H9 (cell line): ENCODE measurements at regions not wholly inside any gene's neighbourhood (a gene's known extent, or its start where the extent isn't known, plus 50 kb on each side); places are given as distances from the start of the nearest gene placed in this dataset.

Experiments
- DNase-seq: peaks from one replicate; pipeline ENCODE4 v3.0.0-alpha.2; 2017
- H2AFZ ChIP-seq: one replicate; pipeline ENCODE4 v1.6.1; 2013; ENCODE audit warnings: mild to moderate bottlenecking, low read length, control low read depth, moderate library complexity
- H2AK5ac ChIP-seq: 2 replicates; pipeline ENCODE4 v1.6.1; 2013; ENCODE audit warnings: low read length, control low read depth, mixed read lengths; ENCODE audit not compliant: insufficient read length
- H2BK120ac ChIP-seq: one replicate; pipeline ENCODE4 v1.6.1; 2013; ENCODE audit warnings: low read depth, mild to moderate bottlenecking, low read length, control low read depth, inconsistent platforms; ENCODE audit not compliant: poor library complexity, severe bottlenecking
- H2BK12ac ChIP-seq: 2 replicates; pipeline ENCODE4 v1.6.1; 2013; ENCODE audit warnings: low read length, control low read depth, mixed read lengths, low read depth; ENCODE audit not compliant: insufficient read length
- H2BK15ac ChIP-seq: 2 replicates; pipeline ENCODE4 v1.6.1; 2013; ENCODE audit warnings: low read depth, low read length, control low read depth
- H2BK20ac ChIP-seq: one replicate; pipeline ENCODE4 v1.6.1; 2013; ENCODE audit warnings: low read depth, mild to moderate bottlenecking, low read length, control low read depth, inconsistent platforms; ENCODE audit not compliant: poor library complexity, severe bottlenecking
- H2BK5ac ChIP-seq: 2 replicates; pipeline ENCODE4 v1.6.1; 2013; ENCODE audit warnings: low read length, control low read depth, mixed read lengths; ENCODE audit not compliant: insufficient read length
- H3K14ac ChIP-seq: 2 replicates; pipeline ENCODE4 v1.6.1; 2013; ENCODE audit warnings: low read length, control low read depth; ENCODE audit not compliant: insufficient read depth
- H3K18ac ChIP-seq: 2 replicates; pipeline ENCODE4 v1.6.1; 2013; ENCODE audit warnings: low read depth, mild to moderate bottlenecking, mixed read lengths, low read length, control low read depth; ENCODE audit not compliant: insufficient read length
- H3K23ac ChIP-seq: 2 replicates; pipeline ENCODE4 v1.6.1; 2013; ENCODE audit warnings: low read length, control low read depth, mixed read lengths, low read depth; ENCODE audit not compliant: insufficient read length
- H3K23me2 ChIP-seq: 2 replicates; pipeline ENCODE4 v1.6.1; 2013; ENCODE audit warnings: low read depth, mild to moderate bottlenecking, mixed read lengths, low read length, control low read depth; ENCODE audit not compliant: insufficient read length, poor library complexity, severe bottlenecking
- H3K27ac ChIP-seq: 2 replicates; pipeline ENCODE4 v1.5.1; 2013; ENCODE audit warnings: low read length, control low read depth, mixed read lengths, low read depth; ENCODE audit not compliant: insufficient read length
- H3K27me3 ChIP-seq: 2 replicates; pipeline ENCODE4 v1.6.1; 2013; ENCODE audit warnings: low read length, control low read depth, inconsistent platforms; ENCODE audit not compliant: insufficient read depth
- H3K4ac ChIP-seq: 2 replicates; pipeline ENCODE4 v1.6.1; 2013; ENCODE audit warnings: low read depth, mild to moderate bottlenecking, control low read depth, inconsistent platforms, low read length, moderate library complexity
- H3K4me1 ChIP-seq: 2 replicates; pipeline ENCODE4 v1.6.1; 2013; ENCODE audit warnings: low read length, control low read depth, inconsistent platforms; ENCODE audit not compliant: insufficient read depth
- H3K4me2 ChIP-seq: 2 replicates; pipeline ENCODE4 v1.6.1; 2013; ENCODE audit warnings: low read length, control low read depth, mixed read lengths; ENCODE audit not compliant: insufficient read length, insufficient read depth
- H3K56ac ChIP-seq: 2 replicates; pipeline ENCODE4 v1.6.1; 2013; ENCODE audit warnings: low read depth, mild to moderate bottlenecking, mixed read lengths, low read length, control low read depth; ENCODE audit not compliant: insufficient read length
- H3K79me1 ChIP-seq: 2 replicates; pipeline ENCODE4 v1.6.1; 2013; ENCODE audit warnings: low read depth, mild to moderate bottlenecking, moderate library complexity, low read length, control low read depth, inconsistent platforms; ENCODE audit not compliant: insufficient read depth, poor library complexity, severe bottlenecking
- H3K79me2 ChIP-seq: 2 replicates; pipeline ENCODE4 v1.6.1; 2013; ENCODE audit warnings: low read length, control low read depth, inconsistent platforms; ENCODE audit not compliant: insufficient read depth
- H3K9ac ChIP-seq: 2 replicates; pipeline ENCODE4 v1.6.1; 2013; ENCODE audit warnings: low read length, control low read depth, mixed read lengths; ENCODE audit not compliant: insufficient read length; ENCODE audit errors: extremely low read depth
- H3K9me3 ChIP-seq: one replicate; pipeline ENCODE4 v1.6.1; 2013; ENCODE audit warnings: low read depth, low read length, inconsistent platforms; ENCODE audit not compliant: control insufficient read depth
- H3T11ph ChIP-seq: one replicate; pipeline ENCODE4 v1.6.1; 2013; ENCODE audit warnings: mild to moderate bottlenecking, low read length, control low read depth, inconsistent platforms
- H4K20me1 ChIP-seq: one replicate; pipeline ENCODE4 v1.6.1; 2013; ENCODE audit not compliant: control insufficient read depth, insufficient read length, insufficient read depth
- H4K5ac ChIP-seq: 2 replicates; pipeline ENCODE4 v1.6.1; 2013; ENCODE audit warnings: low read depth, mild to moderate bottlenecking, mixed read lengths, low read length, control low read depth; ENCODE audit not compliant: insufficient read length
- H4K8ac ChIP-seq: replicated peaks from 2 replicates; pipeline ENCODE4 v1.6.1; 2013; ENCODE audit warnings: low read length, control low read depth, mixed read lengths, low read depth; ENCODE audit not compliant: insufficient read length
- H4K91ac ChIP-seq: 2 replicates; pipeline ENCODE4 v1.6.1; 2013; ENCODE audit warnings: low read depth, mild to moderate bottlenecking, moderate library complexity, mixed read lengths, low read length, control low read depth; ENCODE audit not compliant: insufficient read length
- H3K27ac Mint-ChIP-seq, 3 experiments: 2 replicates in 2 of 3; 3 replicates in 1 of 3; pipeline ENCODE4 v1.8.0; 2020 to 2021; ENCODE audit warnings: mixed read lengths in 3 of 3, mild to moderate bottlenecking in 1 of 3, moderate library complexity in 1 of 3
- H3K27me3 Mint-ChIP-seq: 2 replicates; pipeline ENCODE4 v1.8.0; 2021; ENCODE audit warnings: low read depth, mild to moderate bottlenecking, moderate library complexity, mixed read lengths
- H3K36me3 Mint-ChIP-seq, 3 experiments: 2 replicates in 2 of 3; 3 replicates in 1 of 3; pipeline ENCODE4 v1.8.0; 2020 to 2021; ENCODE audit warnings: low read depth in 3 of 3, mixed read lengths in 3 of 3; ENCODE audit not compliant: insufficient read depth in 1 of 3
- H3K4me1 Mint-ChIP-seq, 2 experiments: 2 replicates each; pipeline ENCODE4 v1.8.0; 2020; ENCODE audit warnings: mixed read lengths in 2 of 2
- H3K4me3 Mint-ChIP-seq, 2 experiments: 2 replicates in 1 of 2; 3 replicates in 1 of 2; pipeline ENCODE4 v1.8.0; 2020 to 2021; ENCODE audit warnings: mild to moderate bottlenecking in 2 of 2, mixed read lengths in 2 of 2, moderate library complexity in 1 of 2
- H3K9me3 Mint-ChIP-seq, 2 experiments: 2 replicates in 1 of 2; 3 replicates in 1 of 2; pipeline ENCODE4 v1.8.0; 2020; ENCODE audit warnings: mild to moderate bottlenecking in 2 of 2, mixed read lengths in 2 of 2, moderate library complexity in 1 of 2
- WGBS: extraction: QIAGEN DNeasy Blood & Tissue Kit; methylation state at CpG from one replicate; pipeline ENCODE4 v1.1.7; 2013; ENCODE audit warnings: missing lambda C conversion rate, low lambda C conversion rate, mixed read lengths; ENCODE audit not compliant: insufficient read length; ENCODE audit errors: extremely low coverage; 5-methylcytosine and 5-hydroxymethylcytosine counted together
- TF ChIP-seq, protein P1 (sequence below): fragments of 200-600 bp; sonication (generic); conservative IDR thresholded peaks from 3 replicates; pipeline ENCODE4 v1.8.0; 2021; ENCODE audit warnings: antibody characterized with exemption, mild to moderate bottlenecking

DNA sequence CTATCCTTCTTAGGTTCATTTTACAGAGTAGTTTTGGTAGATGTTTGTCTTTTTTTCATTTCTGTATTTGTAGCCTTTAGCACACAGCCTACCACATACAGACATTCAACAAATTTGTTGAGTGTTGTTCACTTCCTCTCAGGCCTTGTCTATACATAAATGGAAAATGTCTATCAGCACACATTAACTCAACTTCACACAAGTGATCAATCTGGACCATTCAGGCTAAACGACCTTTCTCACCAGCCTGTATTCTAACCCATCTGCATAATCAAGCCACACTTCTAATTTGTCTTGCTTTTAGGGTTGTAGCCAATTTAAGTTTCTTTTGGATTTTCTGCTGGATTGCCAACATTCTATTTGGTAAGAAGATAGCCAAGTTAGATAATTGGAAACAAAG is 59.9 kb upstream of the DARS1 start:
- Histone ChIP-seq H2AK5ac (no peak overlapping the region), H2BK5ac (no peak overlapping the region), H3K27me3 (no peaks in the 10 kb centered on the region), H3K27ac (no peak overlapping the region), H3K56ac (no peak overlapping the region), H2BK120ac (no peak overlapping the region), H2BK12ac (no peak overlapping the region), H4K5ac (no peak overlapping the region), H3K79me2 (no peaks in the 10 kb centered on the region), H3K4me2 (no peak overlapping the region), H4K20me1 (no peaks in the 10 kb centered on the region), H3K4me1 (no peaks in the 10 kb centered on the region; the same call in 1 of the 2 replicates), H3K23ac (no peak overlapping the region), H3K79me1 (no peaks in the 10 kb centered on the region), H3K9me3 (no peaks in the 10 kb centered on the region), H3K14ac (no peak overlapping the region), H3K23me2 (no peaks in the 10 kb centered on the region), H2BK20ac (no peak overlapping the region), H3K4ac (no peak overlapping the region), H2AFZ (no peak overlapping the region), H3K9ac (no peak overlapping the region), H4K8ac (no peak overlapping the region), H3K18ac (no peak overlapping the region), H3T11ph (no peak overlapping the region), H2BK15ac (no peak overlapping the region), H4K91ac (no peak overlapping the region)
- H3K4me1 Mint-ChIP-seq = no peaks in the 10 kb centered on the region; a peak in 1 of 4 replicates
- no peaks in the 10 kb centered on the region for H3K9me3 Mint-ChIP-seq
- TF ChIP-seq, protein P1, sequence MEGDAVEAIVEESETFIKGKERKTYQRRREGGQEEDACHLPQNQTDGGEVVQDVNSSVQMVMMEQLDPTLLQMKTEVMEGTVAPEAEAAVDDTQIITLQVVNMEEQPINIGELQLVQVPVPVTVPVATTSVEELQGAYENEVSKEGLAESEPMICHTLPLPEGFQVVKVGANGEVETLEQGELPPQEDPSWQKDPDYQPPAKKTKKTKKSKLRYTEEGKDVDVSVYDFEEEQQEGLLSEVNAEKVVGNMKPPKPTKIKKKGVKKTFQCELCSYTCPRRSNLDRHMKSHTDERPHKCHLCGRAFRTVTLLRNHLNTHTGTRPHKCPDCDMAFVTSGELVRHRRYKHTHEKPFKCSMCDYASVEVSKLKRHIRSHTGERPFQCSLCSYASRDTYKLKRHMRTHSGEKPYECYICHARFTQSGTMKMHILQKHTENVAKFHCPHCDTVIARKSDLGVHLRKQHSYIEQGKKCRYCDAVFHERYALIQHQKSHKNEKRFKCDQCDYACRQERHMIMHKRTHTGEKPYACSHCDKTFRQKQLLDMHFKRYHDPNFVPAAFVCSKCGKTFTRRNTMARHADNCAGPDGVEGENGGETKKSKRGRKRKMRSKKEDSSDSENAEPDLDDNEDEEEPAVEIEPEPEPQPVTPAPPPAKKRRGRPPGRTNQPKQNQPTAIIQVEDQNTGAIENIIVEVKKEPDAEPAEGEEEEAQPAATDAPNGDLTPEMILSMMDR = no peak
- no peak for DNase-seq
- H3K27me3 Mint-ChIP-seq = no peaks in the 10 kb centered on the region
- H3K36me3 Mint-ChIP-seq = no peaks in the 10 kb centered on the region
- H3K27ac Mint-ChIP-seq = no peak overlapping the region
- WGBS = no CpG with 5 or more reads among the region's 1 CpG
- H3K4me3 Mint-ChIP-seq = no peak overlapping the region
